GM18505 (cell line): ENCODE measurements at regions not wholly inside any gene's neighbourhood (a gene's known extent, or its start where the extent isn't known, plus 50 kb on each side); places are given as distances from the start of the nearest gene placed in this dataset.

Experiments used
- ATAC-seq: cut with Tn5 transposase; IDR thresholded peaks from one replicate; pipeline ENCODE4 v1.9.1; 2021; ENCODE audit not compliant: unreplicated experiment
- POLR2A ChIP-seq: IDR thresholded peaks from 4 replicates; pipeline ENCODE4 v1.6.1; 2011; ENCODE audit warnings: borderline replicate concordance; ENCODE audit not compliant: insufficient read depth, insufficient read length; ENCODE audit errors: extremely low read depth

GRCh38 chr14:97290977-97291376 lies 493.8 kb downstream of the VRK1 start:
- no peak for TF ChIP-seq POLR2A
- no peak for ATAC-seq

- no peak for TF ChIP-seq POLR2A
- ATAC-seq = no peak
Observed at GRCh38 chr14:97293659-97294058, 496.5 kb downstream of the VRK1 start.

GRCh38 chr14:97295108-97295710 lies 498.0 kb downstream of the VRK1 start:
- ATAC-seq = no peak
- TF ChIP-seq POLR2A = no peak

GRCh38 chr14:97296176-97296575 lies 499.0 kb downstream of the VRK1 start:
- ATAC-seq = no peak
- no peak for TF ChIP-seq POLR2A

- TF ChIP-seq POLR2A = no peak
- no peak for ATAC-seq
Observed at GRCh38 chr14:97297100-97297499, 499.9 kb downstream of the VRK1 start.

- TF ChIP-seq POLR2A = no peak
Observed at GRCh38 chr14:97298331-97298730, 501.1 kb downstream of the VRK1 start.

GRCh38 chr14:97298736-97299135 lies 501.6 kb downstream of the VRK1 start:
- ATAC-seq = no peak
- no peak for TF ChIP-seq POLR2A

More at GRCh38 chr14:97298331-97298730, 501.1 kb downstream of the VRK1 start:
- ATAC-seq = no peak

GRCh38 chr14:97299661-97300060 lies 502.5 kb downstream of the VRK1 start:
- no peak for ATAC-seq
- no peak for TF ChIP-seq POLR2A

GRCh38 chr14:97301931-97302559 lies 504.9 kb downstream of the VRK1 start:
- ATAC-seq = no peak
- TF ChIP-seq POLR2A = no peak

- ATAC-seq = peak; percentile 65
- no peak for TF ChIP-seq POLR2A
Observed at GRCh38 chr14:97306133-97306759, 509.1 kb downstream of the VRK1 start.

GRCh38 chr14:97306760-97307246 lies 509.6 kb downstream of the VRK1 start:
- TF ChIP-seq POLR2A = no peak
- ATAC-seq = peak; percentile 47

GRCh38 chr14:97311411-97311810 lies 514.2 kb downstream of the VRK1 start:
- ATAC-seq = no peak
- TF ChIP-seq POLR2A = no peak

- ATAC-seq = no peak
- TF ChIP-seq POLR2A = no peak
Observed at GRCh38 chr14:97312910-97313309, 515.7 kb downstream of the VRK1 start.

GRCh38 chr14:97315790-97316189 lies 518.6 kb downstream of the VRK1 start:
- ATAC-seq = no peak

GRCh38 chr14:97318380-97318779 lies 521.2 kb downstream of the VRK1 start:
- TF ChIP-seq POLR2A = no peak
- no peak for ATAC-seq

More at GRCh38 chr14:97315790-97316189, 518.6 kb downstream of the VRK1 start:
- no peak for TF ChIP-seq POLR2A

- no peak for ATAC-seq
- no peak for TF ChIP-seq POLR2A
Observed at GRCh38 chr14:97319691-97320090, 522.5 kb downstream of the VRK1 start.
